Head of caudate nucleus (tissue), 42 donors: ENCODE measurements at regions not wholly inside any gene's neighbourhood (a gene's known extent, or its start where the extent isn't known, plus 50 kb on each side); places are given as distances from the start of the nearest gene placed in this dataset.
"Not testable (repeated sequence)": the region's sequence is repeated elsewhere in the genome, so short reads cannot be mapped to it uniquely, and the experiment has no call there.

Source experiments
- DNase-seq, 42 donors: peaks; one replicate each; pipeline versions ENCODE4 v3.0.0 to v3.0.0-alpha.2; 2020 to 2021; ENCODE audit warnings: mixed read lengths in 7 of 42
- intact Hi-C: fragments of 100-400 bp; cut with DNase I; formaldehyde crosslinking; loops from one replicate; pipeline ENCODE4 v1.15.0; 2022

DNA sequence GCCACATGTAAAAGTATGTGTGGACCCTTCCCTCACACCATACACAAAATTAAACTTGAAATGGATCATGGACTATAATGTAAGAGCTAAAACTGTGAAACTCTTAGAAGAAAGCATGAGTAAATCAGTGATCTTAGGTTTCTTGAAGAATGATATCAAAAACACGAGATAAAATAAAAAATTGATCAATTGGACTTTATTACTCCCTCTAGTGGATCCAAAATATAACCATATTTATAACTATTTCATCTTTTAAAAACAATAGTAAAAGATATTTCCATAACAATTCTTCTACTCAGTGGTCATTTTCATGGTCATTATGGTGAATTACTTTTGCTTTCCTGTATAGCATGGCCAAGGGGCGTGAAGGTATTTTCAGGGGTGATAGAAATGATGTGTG lies 174.6 kb upstream of the LSM14A start:
- DNase-seq = no peak
- intact Hi-C loops = no loop called here

DNA sequence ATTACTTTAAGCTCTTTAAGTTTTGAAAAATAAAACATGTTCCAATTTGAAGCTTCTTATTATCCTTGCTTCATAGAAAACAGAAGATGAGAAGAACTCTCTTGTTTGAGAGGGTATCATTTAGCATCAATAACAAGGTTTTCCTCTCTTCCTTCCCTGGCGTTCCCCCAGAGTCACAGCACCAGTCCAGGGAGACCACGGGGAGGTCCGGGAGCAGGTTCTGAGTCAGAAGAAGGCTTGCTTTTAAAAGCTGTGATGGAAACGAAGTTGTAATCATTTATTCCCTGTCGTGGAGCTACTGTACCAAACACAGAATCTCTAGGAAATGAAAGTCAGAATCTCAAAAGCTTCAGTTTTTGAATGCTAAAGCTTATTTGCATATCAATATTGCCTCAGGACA lies 174.0 kb upstream of the LSM14A start:
- no peak for DNase-seq
- intact Hi-C loops = no loop called here

DNA sequence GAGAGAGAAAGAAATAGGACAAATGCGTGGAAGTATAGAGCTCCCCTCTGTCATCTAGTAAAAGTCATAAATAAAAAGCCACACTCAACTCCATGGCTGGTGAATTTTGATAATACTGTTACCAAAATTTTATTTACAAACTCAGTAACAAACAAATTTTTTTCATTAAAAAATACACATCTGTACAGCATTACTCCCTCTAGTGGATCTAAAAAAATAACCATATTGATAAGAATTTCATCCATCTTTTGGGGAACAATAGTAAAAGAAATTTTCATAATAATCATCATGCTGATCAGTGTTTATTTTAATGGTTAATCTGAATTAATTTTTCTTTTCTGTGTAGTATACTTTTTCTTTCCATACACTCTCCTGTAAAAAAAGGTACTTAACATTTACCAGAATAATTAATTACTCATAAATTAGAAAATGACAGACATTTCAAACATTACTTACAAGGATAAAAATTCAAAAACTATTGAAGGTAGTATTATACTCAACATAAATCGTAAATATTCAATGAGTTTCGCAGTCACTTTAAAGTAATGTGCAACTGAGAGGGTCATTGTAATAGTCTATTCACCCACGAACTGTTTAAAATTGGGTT lies 173.5 kb upstream of the LSM14A start:
- intact Hi-C loops = no loop called here
- no peak for DNase-seq

DNA sequence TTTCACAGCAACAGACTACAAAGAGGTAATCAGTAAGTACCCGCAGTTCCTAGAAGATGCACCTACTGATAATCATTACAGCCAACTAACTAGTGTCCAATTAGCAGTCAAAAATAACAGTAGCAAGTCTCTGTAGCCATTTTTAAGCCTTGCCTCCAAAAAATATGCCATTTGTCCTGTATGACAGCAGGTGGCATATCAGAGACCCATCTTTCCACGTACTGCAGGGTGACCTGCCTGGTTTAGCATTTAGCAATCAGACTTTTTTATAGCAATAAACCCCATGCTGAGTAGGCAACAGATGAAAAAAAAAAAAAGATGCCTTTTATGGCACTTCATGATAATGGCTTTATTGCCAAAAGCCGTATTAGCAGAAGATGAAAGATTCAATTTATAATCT lies 155.3 kb upstream of the LSM14A start:
- intact Hi-C loops = no loop called here
- no peak for DNase-seq

DNA sequence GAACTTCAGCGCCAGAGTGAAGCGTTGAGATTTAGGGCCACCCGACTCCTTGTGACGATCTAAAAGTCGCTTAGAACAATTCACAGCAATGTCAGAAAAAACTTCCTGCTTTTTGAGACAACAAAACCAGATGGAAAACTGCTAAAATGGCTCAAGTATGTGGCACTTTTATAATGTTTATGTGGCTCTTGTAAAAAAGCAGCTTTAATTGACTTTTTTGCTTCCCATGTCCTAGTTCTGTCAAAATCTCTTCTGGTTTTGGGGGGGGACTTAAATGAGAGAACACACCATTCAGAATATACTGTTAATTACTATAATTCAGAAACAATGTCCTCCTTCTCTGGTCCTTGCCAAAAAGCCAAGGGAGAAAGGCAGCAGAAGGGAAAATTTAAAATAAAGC lies 154.7 kb upstream of the LSM14A start:
- intact Hi-C loops = no loop called here
- DNase-seq = no peak

DNA sequence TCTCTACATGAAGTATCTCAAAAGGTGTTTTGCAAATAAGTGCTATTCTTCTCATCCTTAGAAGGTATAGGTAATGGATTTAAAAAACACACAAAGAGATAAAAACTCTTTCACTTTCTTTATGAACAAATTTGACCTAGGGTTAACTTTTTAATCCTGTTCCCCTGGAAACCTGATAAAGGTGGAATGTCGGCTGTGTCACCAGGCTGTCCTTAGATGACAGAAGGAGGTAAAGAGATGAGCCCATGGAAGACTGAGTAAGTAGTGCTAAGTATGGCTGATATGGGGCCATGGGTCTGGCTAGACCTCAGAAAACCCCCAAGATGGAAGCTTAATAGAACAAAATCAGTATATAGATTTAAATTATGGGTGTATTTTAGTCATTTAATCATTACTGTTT lies 153.8 kb upstream of the LSM14A start:
- DNase-seq = no peak
- intact Hi-C loops = no loop called here

DNA sequence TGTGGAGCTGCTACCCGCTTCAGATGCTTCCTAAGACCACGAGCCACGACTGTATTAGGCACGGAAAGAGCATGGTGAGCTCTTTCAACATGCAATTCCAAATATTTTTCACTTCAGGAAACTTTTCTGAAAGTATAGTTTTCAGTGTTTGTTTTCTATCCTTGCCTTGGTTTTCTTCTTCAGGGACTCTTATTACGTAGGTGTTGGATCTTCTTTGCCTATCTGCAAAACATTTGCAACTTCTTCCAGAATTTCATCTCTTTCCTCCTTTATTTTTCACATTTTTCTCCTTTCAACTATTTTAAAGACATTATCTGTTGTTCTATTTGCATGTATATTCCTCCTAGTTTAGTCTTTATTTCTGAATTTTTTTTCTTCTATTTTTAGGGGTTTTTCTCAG lies 148.9 kb upstream of the LSM14A start:
- DNase-seq = no peak
- intact Hi-C loops = no loop called here

DNA sequence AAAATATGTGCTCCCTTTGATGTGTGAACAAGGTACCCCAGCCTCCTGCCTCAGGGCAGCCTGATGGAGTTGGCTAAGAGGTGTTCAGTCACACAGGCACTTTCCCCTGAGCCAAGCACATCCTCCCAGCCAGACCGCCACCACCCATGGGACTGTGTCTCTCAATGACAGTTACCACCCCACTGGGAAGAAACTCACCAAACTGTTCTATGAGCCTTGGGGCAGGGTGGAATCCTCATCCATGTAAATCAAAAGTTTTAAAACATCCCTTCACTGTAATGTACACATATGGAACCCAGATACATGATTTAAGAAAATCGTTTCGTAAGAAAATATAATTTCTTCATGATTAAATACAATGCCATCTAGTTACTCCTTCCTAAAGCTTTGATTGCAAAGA lies 138.4 kb upstream of the LSM14A start:
- intact Hi-C loops = no loop called here
- DNase-seq = no peak

DNA sequence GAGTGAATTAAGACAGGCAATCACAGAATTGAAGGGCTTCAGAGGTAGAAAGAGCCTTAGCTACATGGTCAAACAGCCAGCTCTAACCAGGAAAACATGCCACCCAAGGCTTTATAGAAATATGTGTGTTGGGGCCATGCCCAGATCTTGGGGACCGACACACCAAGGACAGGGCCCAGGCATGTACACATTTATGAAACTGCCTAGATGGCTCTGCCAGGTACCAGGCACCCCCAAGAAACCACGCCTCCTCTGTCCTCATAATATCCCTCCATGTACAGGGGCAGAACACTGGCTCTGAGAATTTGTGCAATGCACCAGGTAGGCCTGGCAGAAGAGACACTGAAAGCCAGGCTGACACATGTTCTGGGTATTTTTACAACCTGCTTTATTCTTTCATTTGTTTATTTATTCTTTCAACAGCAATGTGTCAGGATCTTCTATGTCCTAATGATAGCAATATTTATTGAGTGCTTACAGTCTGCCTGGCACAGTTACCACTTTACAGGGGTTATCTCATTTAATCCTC lies 137.9 kb upstream of the LSM14A start:
- no peak for DNase-seq
- intact Hi-C loops = no loop called here

DNA sequence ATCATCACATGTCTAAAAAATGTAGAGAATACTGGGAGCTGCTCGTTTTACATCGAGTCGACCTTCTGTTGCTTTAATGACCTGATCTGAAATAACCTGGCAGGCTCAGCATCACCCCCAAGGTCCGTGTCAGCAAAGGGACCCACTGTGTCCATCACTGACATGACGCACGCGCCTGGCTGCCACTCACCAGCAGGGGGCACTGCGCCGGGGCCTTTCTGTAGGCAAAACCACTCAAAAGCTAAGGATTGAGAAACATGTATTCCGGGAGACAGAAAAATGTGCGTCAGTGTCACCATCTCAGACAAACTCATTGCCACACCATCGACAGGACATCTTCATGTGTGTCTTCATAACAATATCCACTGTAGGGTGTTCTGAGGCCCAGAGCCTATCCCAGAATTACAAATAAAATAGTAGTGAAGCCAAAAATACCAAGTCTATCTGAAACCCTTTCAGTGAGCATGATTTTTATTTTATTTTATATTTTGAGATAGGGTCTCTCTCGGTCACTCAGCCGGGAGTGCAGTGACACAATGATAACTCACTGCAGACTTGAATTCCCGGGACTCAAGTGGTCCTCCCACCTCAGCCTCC lies 130.3 kb upstream of the LSM14A start:
- intact Hi-C loops = no loop called here
- peak; percentile 18 to 92 (median 80) for DNase-seq

DNA sequence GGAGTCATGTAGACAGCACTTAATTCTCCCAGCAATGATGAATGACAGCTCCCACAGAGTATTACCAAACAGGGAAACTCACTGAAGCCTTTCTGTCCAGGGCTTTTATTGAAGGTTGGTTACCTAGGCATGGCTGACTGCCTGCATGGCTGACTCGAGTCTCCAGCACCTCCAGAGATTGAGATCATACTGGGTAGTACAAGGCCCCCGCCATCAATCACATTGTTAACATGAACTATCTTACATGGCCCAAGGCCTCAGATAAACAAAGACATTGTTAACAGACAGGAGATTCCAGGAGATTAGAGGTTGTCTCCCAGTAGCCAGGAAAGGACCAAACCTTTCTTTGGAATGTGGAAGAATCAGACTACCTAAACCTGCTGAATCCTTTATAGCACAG lies 128.3 kb upstream of the LSM14A start:
- no peak for DNase-seq
- intact Hi-C loops = no loop called here

DNA sequence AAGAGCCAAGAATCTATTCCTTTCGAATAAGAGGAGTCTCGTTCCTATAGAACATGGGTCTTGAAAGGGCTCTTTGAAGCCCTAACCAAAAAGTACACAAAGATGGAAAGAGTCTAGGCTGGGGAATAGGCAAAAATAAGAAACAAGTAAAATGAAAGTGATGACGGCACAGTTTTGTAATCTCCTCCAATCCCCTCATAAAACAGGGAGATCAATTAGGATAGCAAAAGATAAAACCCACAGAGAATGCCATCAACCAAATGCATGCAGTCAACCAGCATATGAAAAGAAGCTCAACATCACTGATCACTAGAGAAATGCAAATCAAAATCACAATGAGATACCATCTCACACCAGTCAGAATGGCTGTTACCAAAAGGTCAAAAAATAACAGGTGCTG lies 122.4 kb upstream of the LSM14A start:
- intact Hi-C loops = no loop called here

DNA sequence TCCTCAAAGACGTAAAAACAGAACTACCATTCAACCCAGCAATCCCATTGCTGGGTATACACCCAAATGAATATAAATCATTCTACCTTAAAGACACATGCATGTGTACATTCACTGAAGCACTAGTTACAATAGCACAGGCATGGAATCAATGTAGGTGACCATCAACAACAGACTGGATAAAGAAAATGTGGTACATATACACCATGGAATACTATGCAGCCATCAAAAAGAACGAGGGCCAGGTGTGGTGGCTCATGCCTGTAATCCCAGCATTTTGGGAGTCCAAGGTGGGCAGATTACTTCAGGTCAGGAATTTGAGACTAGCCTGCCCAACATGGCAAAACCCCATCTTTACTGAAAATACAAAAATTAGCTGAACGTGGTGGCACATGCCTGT lies 121.9 kb upstream of the LSM14A start:
- intact Hi-C loops, DNase-seq: not testable (repeated sequence)

More for the DNA sequence above, 122.4 kb upstream of the LSM14A start:
- no peak for DNase-seq

DNA sequence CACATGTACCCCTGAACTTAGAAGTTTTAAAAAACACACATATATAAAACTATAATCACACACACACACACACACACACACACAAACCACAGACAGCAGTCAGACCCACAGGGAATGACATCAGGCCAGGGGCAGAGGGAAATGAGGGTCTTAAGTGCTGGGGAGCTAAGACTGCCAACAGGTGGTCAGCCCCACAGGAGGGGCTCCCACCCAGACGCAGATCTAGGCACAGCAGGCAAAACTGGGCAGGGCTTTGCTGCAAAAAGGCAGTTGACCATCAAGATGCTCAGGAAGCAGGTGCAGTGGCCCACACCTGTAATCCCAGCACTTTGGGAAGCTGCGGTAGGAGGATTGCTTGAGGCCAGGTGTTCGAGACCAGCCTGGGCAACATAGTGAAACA lies 121.0 kb upstream of the LSM14A start:
- intact Hi-C loops = no loop called here
- DNase-seq = no peak

DNA sequence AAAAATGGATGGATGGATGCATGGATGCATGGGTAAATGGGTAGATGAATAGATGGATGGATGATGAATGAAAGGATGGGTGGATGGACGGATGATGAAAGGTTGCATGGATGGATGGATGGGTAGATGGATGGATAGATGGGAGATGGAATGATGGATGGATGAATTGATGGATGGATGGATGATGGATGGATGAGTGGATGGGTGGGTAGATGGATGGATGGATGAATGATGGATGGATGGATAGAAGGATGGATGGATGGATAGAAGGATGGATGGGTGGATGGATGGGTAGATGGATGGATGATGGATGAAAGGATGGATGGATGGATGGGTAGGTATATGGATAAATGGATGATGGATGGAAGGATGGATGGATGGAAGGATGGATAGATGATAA lies 115.1 kb upstream of the LSM14A start:
- no peak for DNase-seq
- intact Hi-C loops = no loop called here

DNA sequence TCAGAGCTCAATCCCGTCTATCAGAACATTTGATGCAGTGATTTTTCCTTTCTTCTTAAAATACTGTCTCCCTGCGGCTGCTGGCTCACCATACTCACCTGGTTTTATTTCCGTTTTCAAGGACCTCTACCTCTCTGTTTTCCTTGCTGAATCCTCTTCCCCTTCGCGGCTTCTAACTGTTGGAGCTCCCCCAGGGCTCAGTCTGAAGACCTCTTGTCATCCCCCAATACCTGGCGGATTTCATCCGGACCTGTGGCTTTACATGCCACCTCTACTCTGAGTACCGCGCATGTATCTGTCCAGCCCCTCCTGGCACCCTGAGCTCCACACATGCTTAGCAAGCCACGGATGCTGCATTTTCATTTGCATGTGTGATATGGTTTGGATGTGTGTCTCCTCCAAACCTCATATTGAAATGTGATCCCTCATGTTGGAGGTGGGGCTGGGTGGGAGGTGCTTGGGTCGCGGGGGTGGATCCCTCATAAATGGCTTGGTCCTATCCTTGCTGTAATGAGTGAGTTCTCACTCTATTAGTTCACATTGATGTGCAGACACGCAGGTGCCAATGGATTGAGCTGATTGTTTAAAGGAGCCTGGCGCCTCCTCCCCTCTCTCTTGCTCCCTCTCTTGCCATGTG lies 106.2 kb upstream of the LSM14A start:
- DNase-seq = no peak
- intact Hi-C loops = no loop called here

DNA sequence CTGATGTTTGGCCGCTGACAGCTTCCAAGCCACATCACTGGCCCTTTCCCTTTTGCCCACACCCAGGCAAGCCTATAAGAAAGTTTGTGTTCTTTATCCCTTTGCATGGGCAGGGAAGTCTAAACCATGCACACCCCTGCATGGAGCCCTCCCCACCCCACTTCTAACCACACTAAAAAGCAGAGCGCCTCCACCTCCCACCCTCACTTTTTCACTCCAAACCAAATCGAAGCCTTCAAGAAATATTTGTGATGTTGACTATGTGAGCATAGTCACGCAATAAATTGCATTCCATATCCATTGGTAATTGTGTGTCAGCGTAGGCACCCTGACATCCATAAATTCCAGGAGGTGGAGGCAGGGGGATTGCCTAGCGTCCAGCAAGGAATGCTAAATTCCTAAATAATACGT lies 104.4 kb upstream of the LSM14A start:
- DNase-seq = no peak
- intact Hi-C loops = no loop called here

DNA sequence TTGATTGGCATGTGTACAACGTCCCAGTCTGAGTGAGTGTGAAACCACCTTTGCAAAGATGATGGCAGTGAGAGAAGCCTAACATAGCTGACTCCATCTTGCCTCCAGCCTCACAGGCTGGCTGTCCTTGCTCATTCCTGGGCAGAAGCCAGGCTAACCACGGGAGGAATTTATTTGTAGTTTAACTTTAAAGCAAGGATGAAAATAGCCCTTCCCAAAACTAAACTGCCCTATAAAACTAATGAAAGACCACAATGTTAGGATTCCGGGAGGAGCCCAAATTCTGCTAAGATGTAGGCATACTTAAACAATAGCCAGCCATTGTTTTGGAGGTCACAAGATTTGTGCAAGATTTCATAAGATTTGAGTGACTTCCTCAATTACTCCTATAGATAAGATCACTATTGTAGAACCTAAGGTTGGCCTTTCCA lies 96.6 kb upstream of the LSM14A start:
- intact Hi-C loops = no loop called here
- DNase-seq = no peak

DNA sequence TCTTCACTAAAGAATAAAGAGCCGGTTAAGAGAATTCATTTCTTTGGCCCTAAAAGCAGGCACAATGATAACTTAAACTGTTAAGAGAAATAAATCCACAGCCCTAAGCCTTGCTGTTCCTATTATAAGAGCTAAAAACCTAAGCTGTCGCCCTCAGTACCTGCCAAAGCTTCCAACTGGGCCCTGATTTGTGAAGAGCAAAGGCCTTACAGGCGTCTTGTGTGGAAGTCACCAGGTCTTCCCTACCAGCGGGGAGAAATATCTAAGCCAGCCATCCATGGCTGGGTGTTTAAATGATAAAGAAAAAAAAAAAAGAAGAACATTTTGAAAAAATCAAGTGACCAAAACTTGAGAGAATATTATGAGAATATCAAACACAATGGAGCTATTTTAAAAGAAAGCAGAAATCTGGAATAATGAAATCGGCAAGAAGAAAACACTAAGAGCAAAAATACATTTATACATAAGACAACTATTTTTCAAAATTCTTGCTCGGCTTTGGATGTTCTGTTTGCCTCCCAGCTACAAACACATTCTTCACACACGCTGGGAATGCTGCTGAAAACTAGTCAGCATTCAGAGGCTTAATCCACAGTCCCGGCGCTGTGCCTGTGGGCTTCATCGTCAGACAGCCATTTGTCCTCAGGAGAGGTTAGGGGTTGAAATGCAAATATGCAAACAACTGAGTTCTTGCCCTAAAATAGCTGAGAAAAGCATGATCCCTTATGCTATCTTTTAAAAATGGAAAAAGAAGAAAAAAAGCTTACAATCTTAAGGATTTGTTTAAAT lies 89.8 kb upstream of the LSM14A start:
- peak in 4 of 42 donors; percentile 12 to 25 (median 18) for DNase-seq
- intact Hi-C loops = no loop called here
